Neural progenitor cell (in vitro differentiated cells): ENCODE measurements at regions not wholly inside any gene's neighbourhood (a gene's known extent, or its start where the extent isn't known, plus 50 kb on each side); places are given as distances from the start of the nearest gene placed in this dataset.

ENCODE experiments used
- CTCF ChIP-seq: fragments of 200-600 bp; sonication (generic); IDR thresholded peaks from 2 replicates; pipeline ENCODE4 v1.5.1; 2017; ENCODE audit warnings: antibody characterized with exemption, mild to moderate bottlenecking
- EZH2 ChIP-seq: fragments of 200-600 bp; sonication (generic); IDR thresholded peaks from 2 replicates; pipeline ENCODE4 v1.6.1; 2017; ENCODE audit warnings: antibody characterized with exemption, mild to moderate bottlenecking, moderate library complexity
- EZH2phosphoT487 ChIP-seq: fragments of 200-600 bp; sonication (generic); IDR thresholded peaks from 2 replicates; pipeline ENCODE4 v1.6.1; 2017; ENCODE audit warnings: antibody characterized with exemption

DNA sequence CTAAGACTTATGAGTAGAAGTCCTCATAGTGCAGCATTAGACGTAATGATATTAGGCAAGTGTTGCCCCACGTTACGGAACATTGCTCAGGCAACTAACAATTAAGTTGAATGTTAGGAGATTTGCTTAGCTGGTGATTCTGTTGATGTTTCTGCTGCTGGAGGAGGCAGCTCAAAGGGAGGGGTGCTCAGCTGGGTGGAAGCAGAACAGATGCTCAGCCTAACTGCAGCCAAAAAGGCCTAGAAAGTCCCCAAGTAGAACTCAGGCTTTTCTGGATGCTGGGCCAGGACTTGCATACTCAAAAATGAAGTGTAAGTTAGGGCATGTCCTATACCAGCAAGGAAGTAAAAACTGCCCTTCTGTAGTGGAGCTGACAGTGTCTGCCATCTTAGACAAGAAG, 201.4 kb downstream of the ADRA2A start:
- TF ChIP-seq CTCF (no peak), EZH2phosphoT487 (no peak), EZH2 (no peak)
